ENCODE measurements at regions not wholly inside any gene's neighbourhood (a gene's known extent, or its start where the extent isn't known, plus 50 kb on each side); places are given as distances from the start of the nearest gene placed in this dataset.

DNA sequence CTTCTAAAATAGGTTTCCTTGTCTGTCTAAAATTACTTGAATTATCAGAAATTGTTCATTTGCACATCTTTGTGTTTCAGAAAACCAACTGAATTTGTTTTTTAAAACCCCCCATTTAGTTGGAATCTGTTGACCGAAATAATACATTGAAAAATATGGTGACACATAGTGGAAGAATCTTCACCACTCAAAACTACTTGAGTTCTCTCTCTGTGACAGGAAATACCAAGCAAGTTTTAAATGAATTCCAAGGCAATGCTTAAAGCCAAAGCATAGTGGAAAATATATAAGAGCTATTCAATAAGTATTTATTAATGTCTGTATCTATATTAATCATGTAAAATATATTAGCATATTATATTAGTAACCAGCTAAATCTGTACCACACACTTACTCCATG, 224.9 kb upstream of the COL8A1 start:
- Histone ChIP-seq H3K27ac (ENCODE audit: low read length) (no peak overlapping the region), H3K4me3 (ENCODE audit: low read length) (no peak overlapping the region), H3K9me3 (replicated peaks; ENCODE audit: insufficient read depth, low read length) (no peaks in the 10 kb centered on the region)

DNA sequence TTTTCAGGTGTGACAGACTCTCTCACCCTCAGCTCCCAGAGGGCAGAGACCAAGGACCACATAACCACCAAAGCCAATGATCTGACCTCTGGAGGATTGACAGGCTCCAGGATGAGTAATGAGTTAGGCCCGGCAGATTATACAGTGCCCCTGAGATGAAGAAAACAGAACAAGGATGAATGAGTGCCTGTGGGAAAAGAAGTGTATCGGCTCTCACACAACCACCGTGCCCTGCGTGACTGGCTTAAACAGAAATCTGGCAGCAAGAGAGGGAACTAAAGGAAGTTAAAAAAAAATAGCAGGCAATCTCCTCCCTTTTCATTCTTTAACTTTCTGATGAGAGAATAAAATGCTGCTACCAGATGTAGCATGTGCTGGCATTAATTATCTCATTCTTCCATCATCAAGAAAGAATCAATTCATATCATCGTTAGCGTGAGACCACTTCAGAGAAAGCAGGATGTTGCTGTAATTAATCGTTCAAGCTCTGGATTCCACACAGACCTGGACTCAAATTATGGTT, 227.5 kb upstream of the COL8A1 start:
- Histone ChIP-seq H3F3A (ENCODE audit: insufficient read depth, low read length) (no peaks in the 10 kb centered on the region), H3K4me2 (ENCODE audit: low read depth, low read length) (no peak overlapping the region), H3K4me1 (ENCODE audit: low read length) (no peaks in the 10 kb centered on the region), H3K9me2 (replicated peaks; ENCODE audit: insufficient read depth, low read length) (no peaks in the 10 kb centered on the region), H3K36me3 (replicated peaks; ENCODE audit: insufficient read depth, low read length) (no peaks in the 10 kb centered on the region), H4K20me1 (ENCODE audit: insufficient read depth, low read length) (no peaks in the 10 kb centered on the region), H3K9me3 (replicated peaks; ENCODE audit: insufficient read depth, low read length) (no peaks in the 10 kb centered on the region), H3K27ac (ENCODE audit: low read length) (no peak overlapping the region), H3K27me3 (replicated peaks; ENCODE audit: insufficient read depth, low read length) (no peaks in the 10 kb centered on the region), H3K9ac (ENCODE audit: low read length) (no peak overlapping the region), H3K79me2 (ENCODE audit: low read length) (no peaks in the 10 kb centered on the region), H3K4me3 (ENCODE audit: low read length) (no peak overlapping the region), H2AFZ (ENCODE audit: low read length) (no peak overlapping the region)
- TF ChIP-seq CTCF (IDR thresholded peaks at IDR 0.05; ENCODE audit: low read length) (no peak), EZH2 (optimal IDR thresholded peaks at IDR 0.05; ENCODE audit: low read depth, low read length) (no peak), EZH2phosphoT487 (IDR thresholded peaks at IDR 0.05; ENCODE audit: low read length) (no peak)
- no peak for DNase-seq

More for the DNA sequence above, 224.9 kb upstream of the COL8A1 start:
- Histone ChIP-seq H3K9ac (ENCODE audit: low read length) (no peak overlapping the region), H3K4me2 (ENCODE audit: low read depth, low read length) (no peak overlapping the region), H3K79me2 (ENCODE audit: low read length) (no peaks in the 10 kb centered on the region), H3K27me3 (replicated peaks; ENCODE audit: insufficient read depth, low read length) (no peaks in the 10 kb centered on the region), H2AFZ (ENCODE audit: low read length) (no peak overlapping the region), H3K36me3 (replicated peaks; ENCODE audit: insufficient read depth, low read length) (no peaks in the 10 kb centered on the region), H4K20me1 (ENCODE audit: insufficient read depth, low read length) (no peaks in the 10 kb centered on the region), H3F3A (ENCODE audit: insufficient read depth, low read length) (no peaks in the 10 kb centered on the region), H3K9me2 (replicated peaks; ENCODE audit: insufficient read depth, low read length) (no peaks in the 10 kb centered on the region), H3K4me1 (ENCODE audit: low read length) (no peaks in the 10 kb centered on the region)
- no peak for DNase-seq
- no peak for TF ChIP-seq EZH2 (optimal IDR thresholded peaks at IDR 0.05; ENCODE audit: low read depth, low read length)
- TF ChIP-seq EZH2phosphoT487 (IDR thresholded peaks at IDR 0.05; ENCODE audit: low read length), result no peak
- TF ChIP-seq CTCF (IDR thresholded peaks at IDR 0.05; ENCODE audit: low read length), result no peak

DNA sequence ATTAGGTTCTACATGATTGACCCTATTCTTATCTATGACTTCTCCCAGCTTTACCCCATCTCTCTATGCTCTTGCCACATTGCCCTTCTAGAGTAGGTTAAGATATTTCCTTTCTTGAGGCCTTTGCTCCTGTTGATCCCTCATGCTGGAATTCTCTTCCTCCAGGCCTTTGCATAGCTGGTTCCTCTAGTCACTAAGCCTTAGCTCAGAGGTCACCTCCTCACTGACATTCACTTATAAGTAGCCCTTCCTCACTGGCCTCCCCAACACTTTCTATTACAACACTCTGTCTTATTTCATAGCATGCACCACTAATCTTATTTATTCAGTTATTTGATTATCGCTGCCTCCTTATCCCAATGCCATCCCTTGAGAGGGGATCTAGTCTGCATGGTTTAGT, 228.4 kb upstream of the COL8A1 start:
- TF ChIP-seq EZH2 (optimal IDR thresholded peaks at IDR 0.05; ENCODE audit: low read depth, low read length), result no peak
- no peak for TF ChIP-seq EZH2phosphoT487 (IDR thresholded peaks at IDR 0.05; ENCODE audit: low read length)
- TF ChIP-seq CTCF (IDR thresholded peaks at IDR 0.05; ENCODE audit: low read length), result no peak
- H3K9ac ChIP-seq (ENCODE audit: low read length), result no peak overlapping the region
- no peaks in the 10 kb centered on the region for H3F3A ChIP-seq (ENCODE audit: insufficient read depth, low read length)
- no peak overlapping the region for H3K4me3 ChIP-seq (ENCODE audit: low read length)
- H3K4me2 ChIP-seq (ENCODE audit: low read depth, low read length), result no peak overlapping the region
- DNase-seq, result no peak
- H4K20me1 ChIP-seq (ENCODE audit: insufficient read depth, low read length), result no peaks in the 10 kb centered on the region
- H3K27ac ChIP-seq (ENCODE audit: low read length), result no peak overlapping the region
- H2AFZ ChIP-seq (ENCODE audit: low read length), result no peak overlapping the region
- no peaks in the 10 kb centered on the region for H3K9me3 ChIP-seq (replicated peaks; ENCODE audit: insufficient read depth, low read length)
- no peaks in the 10 kb centered on the region for H3K27me3 ChIP-seq (replicated peaks; ENCODE audit: insufficient read depth, low read length)
- H3K9me2 ChIP-seq (replicated peaks; ENCODE audit: insufficient read depth, low read length), result no peaks in the 10 kb centered on the region
- no peaks in the 10 kb centered on the region for H3K79me2 ChIP-seq (ENCODE audit: low read length)
- H3K36me3 ChIP-seq (replicated peaks; ENCODE audit: insufficient read depth, low read length), result no peaks in the 10 kb centered on the region
- H3K4me1 ChIP-seq (ENCODE audit: low read length), result no peaks in the 10 kb centered on the region
